SK-N-SH (cell line): ENCODE measurements at regions not wholly inside any gene's neighbourhood (a gene's known extent, or its start where the extent isn't known, plus 50 kb on each side); places are given as distances from the start of the nearest gene placed in this dataset.

Experiments used
- CTCF ChIA-PET: fragments of 300-600, 350-600 bp; formaldehyde crosslinking; extraction: SDS; loops from one replicate; lab custom pipeline; 2021; lab: Yijun Ruan, JAX
- POLR2A ChIA-PET: fragments of 350-600 bp; sonication (Branson Sonifier 250); formaldehyde crosslinking; extraction: SDS; loops from one replicate; lab custom pipeline; 2020; ENCODE audit warnings: antibody characterized with exemption, inconsistent platforms; lab: Yijun Ruan, JAX
- DNase-seq: peaks from one replicate; pipeline ENCODE4 v3.0.0; 2012
- H2AFZ ChIP-seq: fragments of 200-600 bp; sonication (generic); 2 replicates; pipeline ENCODE4 v1.8.1; 2016; ENCODE audit warnings: antibody characterized with exemption, mild to moderate bottlenecking, low read depth
- H3F3A ChIP-seq: fragments of 200-600 bp; sonication (generic); replicated peaks from 2 replicates; pipeline ENCODE3; 2016; ENCODE audit warnings: antibody characterized with exemption, mild to moderate bottlenecking; ENCODE audit not compliant: insufficient read depth
- H3K27ac ChIP-seq, 2 experiments: fragments of 200-500 bp in 1 of 2; fragments of 200-600 bp in 1 of 2; sonication (Bioruptor generic) in 1 of 2; sonication (generic), shearing (Covaris generic) in 1 of 2; 2 replicates each; pipeline versions ENCODE4 v1.5.1 to v1.6.1; 2014 to 2016; ENCODE audit warnings: low read depth in 2 of 2, inconsistent platforms in 1 of 2, low read length in 1 of 2, mild to moderate bottlenecking in 1 of 2, mixed read lengths in 1 of 2
- H3K27me3 ChIP-seq: fragments of 200-600 bp; sonication (generic), shearing (Covaris generic); 2 replicates; pipeline ENCODE4 v1.6.1; 2016; ENCODE audit warnings: mixed run types; ENCODE audit not compliant: insufficient read depth
- H3K36me3 ChIP-seq, 2 experiments: fragments of 200-500 bp in 1 of 2; fragments of 200-600 bp in 1 of 2; sonication (Bioruptor generic) in 1 of 2; sonication (generic) in 1 of 2; replicated peaks in 1 of 2; 2 replicates each; pipeline versions ENCODE3 to v1.5.1; 2014 to 2016; ENCODE audit warnings: low read length in 1 of 2, mild to moderate bottlenecking in 1 of 2; ENCODE audit not compliant: insufficient read depth in 2 of 2, control insufficient read depth in 1 of 2
- H3K4me1 ChIP-seq, 2 experiments: fragments of 200-500 bp in 1 of 2; fragments of 200-600 bp in 1 of 2; sonication (Bioruptor generic) in 1 of 2; sonication (generic), shearing (Covaris generic) in 1 of 2; 2 replicates each; pipeline versions ENCODE4 v1.5.1 to v1.6.1; 2014 to 2016; ENCODE audit warnings: low read depth in 1 of 2, low read length in 1 of 2, mixed run types in 1 of 2; ENCODE audit not compliant: insufficient read depth in 2 of 2, control insufficient read depth in 1 of 2
- H3K4me2 ChIP-seq: fragments of 200-600 bp; sonication (generic), shearing (Covaris generic); 2 replicates; pipeline ENCODE4 v1.6.1; 2017; ENCODE audit warnings: mixed run types
- H3K4me3 ChIP-seq, 2 experiments: fragments of 200-500 bp in 1 of 2; fragments of 200-600 bp in 1 of 2; sonication (Bioruptor generic) in 1 of 2; sonication (generic), shearing (Covaris generic) in 1 of 2; 2 replicates each; pipeline versions ENCODE4 v1.5.1 to v1.8.1; 2014 to 2016; ENCODE audit warnings: low read depth in 2 of 2, inconsistent platforms in 1 of 2, low read length in 1 of 2, mild to moderate bottlenecking in 1 of 2, mixed read lengths in 1 of 2, moderate library complexity in 1 of 2
- H3K79me2 ChIP-seq: fragments of 200-600 bp; sonication (generic); 2 replicates; pipeline ENCODE4 v1.8.1; 2017; ENCODE audit warnings: mild to moderate bottlenecking; ENCODE audit not compliant: insufficient read depth
- H3K9ac ChIP-seq: fragments of 200-600 bp; sonication (generic); 2 replicates; pipeline ENCODE4 v1.6.1; 2017; ENCODE audit warnings: mixed run types
- H3K9me2 ChIP-seq: fragments of 200-600 bp; sonication (generic); 2 replicates; pipeline ENCODE4 v1.6.1; 2017; ENCODE audit warnings: mixed run types
- H3K9me3 ChIP-seq: fragments of 200-600 bp; sonication (generic); 2 replicates; pipeline ENCODE4 v1.6.1; 2017; ENCODE audit warnings: mixed run types, mild to moderate bottlenecking, moderate library complexity
- H4K20me1 ChIP-seq: fragments of 200-600 bp; sonication (generic); 2 replicates; pipeline ENCODE4 v1.6.1; 2017; ENCODE audit warnings: mild to moderate bottlenecking, mixed run types; ENCODE audit not compliant: insufficient read depth
- GATA2 ChIP-seq: sonication (generic); formaldehyde crosslinking; IDR thresholded peaks from 2 replicates; pipeline ENCODE4 v1.5.0; 2020; ENCODE audit warnings: mild to moderate bottlenecking, missing genetic modification reagents
- NFIC ChIP-seq: IDR thresholded peaks from 2 replicates; pipeline ENCODE4 v1.4.0; 2012; ENCODE audit warnings: borderline replicate concordance
- NRF1 ChIP-seq: IDR thresholded peaks from 2 replicates; pipeline ENCODE4 v1.6.1; 2012; ENCODE audit warnings: low read depth, mild to moderate bottlenecking, low read length
- RCOR1 ChIP-seq: fragments of 150-350 bp; IDR thresholded peaks from 2 replicates; pipeline ENCODE4 v1.6.1; 2017; ENCODE audit warnings: antibody characterized with exemption, low read length
- REST ChIP-seq: IDR thresholded peaks from 2 replicates; pipeline ENCODE4 v1.6.1; 2012; ENCODE audit warnings: mild to moderate bottlenecking, low read depth, low read length, moderate library complexity
- WGBS: methylation state at CpG from one replicate; pipeline ENCODE4 v1.1.6; 2017; ENCODE audit warnings: low lambda C conversion rate; 5-methylcytosine and 5-hydroxymethylcytosine counted together

GRCh38 chr5:103455796-103456195, 106.8 kb downstream of the NUDT12 start:
- H3K27ac ChIP-seq: no peak overlapping the region
- H3K27me3 ChIP-seq: no peaks in the 10 kb centered on the region
- H2AFZ ChIP-seq: no peak overlapping the region
- no peak for TF ChIP-seq REST
- TF ChIP-seq RCOR1: no peak
- TF ChIP-seq NRF1: no peak
- H3K9me2 ChIP-seq: no peaks in the 10 kb centered on the region
- POLR2A ChIA-PET: no interaction called here
- H4K20me1 ChIP-seq: no peaks in the 10 kb centered on the region
- H3K9me3 ChIP-seq: no peaks in the 10 kb centered on the region
- CTCF ChIA-PET: no interaction called here
- peaks cover 14 to 16% of the 10 kb centered on the region in 2 experiments; a peak in 3 of 4 replicates for H3K4me1 ChIP-seq
- 97% methylated on average over 2 of the region's 2 CpGs for WGBS
- DNase-seq: no peak
- H3F3A ChIP-seq: peaks cover 28% of the 10 kb centered on the region
- no peak overlapping the region for H3K4me2 ChIP-seq
- no peaks in the 10 kb centered on the region for H3K79me2 ChIP-seq
- H3K36me3 ChIP-seq: no peaks in the 10 kb centered on the region
- no peak overlapping the region for H3K9ac ChIP-seq
- no peak overlapping the region for H3K4me3 ChIP-seq

- WGBS: 97% methylated on average over 2 of the region's 2 CpGs
- H3K27me3 ChIP-seq: no peaks in the 10 kb centered on the region
- POLR2A ChIA-PET: no interaction called here
- no peak overlapping the region for H2AFZ ChIP-seq
- TF ChIP-seq GATA2 (no peak), NFIC (no peak), REST (peak; percentile 98)
- TF ChIP-seq, all 33 proteins: peak for 1
- Histone ChIP-seq H3K79me2 (no peaks in the 10 kb centered on the region), H3K9me3 (no peaks in the 10 kb centered on the region), H3K4me1 (peaks cover 16 to 23% of the 10 kb centered on the region in 2 experiments; a peak in 3 of 4 replicates), H3K27ac (no peak overlapping the region), H3K9ac (no peak overlapping the region), H4K20me1 (no peaks in the 10 kb centered on the region), H3K36me3 (no peaks in the 10 kb centered on the region), H3K9me2 (no peaks in the 10 kb centered on the region), H3K4me3 (no peak overlapping the region), H3K4me2 (no peak overlapping the region), H3F3A (peaks cover 33% of the 10 kb centered on the region)
- CTCF ChIA-PET: no interaction called here
- DNase-seq: no peak
Measured at GRCh38 chr5:103454770-103455169, 107.8 kb downstream of the NUDT12 start.
